NCI-H748 (cell line): ENCODE measurements at regions not wholly inside any gene's neighbourhood (a gene's known extent, or its start where the extent isn't known, plus 50 kb on each side); places are given as distances from the start of the nearest gene placed in this dataset.

Experiments used
- DNase-seq: peaks from one replicate; lab custom pipeline; 2025; ENCODE audit not compliant: unreplicated experiment; lab: John Stamatoyannopoulos, UW

- peak; percentile 82 for DNase-seq
Measured at GRCh38 chr2:42906557-42907411, 114.4 kb upstream of the HAAO start.

GRCh38 chr2:42906111-42906556, 113.8 kb upstream of the HAAO start:
- no peak for DNase-seq

- DNase-seq: no peak
Measured at GRCh38 chr2:42905341-42906110, 113.1 kb upstream of the HAAO start.

- DNase-seq: no peak
Measured at GRCh38 chr2:42904576-42904876, 112.1 kb upstream of the HAAO start.

GRCh38 chr2:42903821-42904575, 111.6 kb upstream of the HAAO start:
- DNase-seq: peak; percentile 95

GRCh38 chr2:42902939-42903709, 110.7 kb upstream of the HAAO start:
- no peak for DNase-seq

GRCh38 chr2:42901076-42901640, 108.8 kb upstream of the HAAO start:
- DNase-seq: no peak

- DNase-seq: no peak
Measured at GRCh38 chr2:42900289-42900891, 108.0 kb upstream of the HAAO start.

GRCh38 chr2:42897358-42897757, 105.0 kb upstream of the HAAO start:
- no peak for DNase-seq

GRCh38 chr2:42895791-42896135, 103.4 kb upstream of the HAAO start:
- DNase-seq: no peak

- DNase-seq: no peak
Measured at GRCh38 chr2:42895134-42895790, 102.9 kb upstream of the HAAO start.

- no peak for DNase-seq
Measured at GRCh38 chr2:42893047-42893758, 100.8 kb upstream of the HAAO start.

- DNase-seq: peak; percentile 5
Measured at GRCh38 chr2:42890791-42891355, 98.5 kb upstream of the HAAO start.

GRCh38 chr2:42888321-42889245, 96.2 kb upstream of the HAAO start:
- no peak for DNase-seq

GRCh38 chr2:42886921-42887320, 94.5 kb upstream of the HAAO start:
- no peak for DNase-seq

GRCh38 chr2:42882756-42883155, 90.4 kb upstream of the HAAO start:
- no peak for DNase-seq

- DNase-seq: no peak
Measured at GRCh38 chr2:42881732-42882131, 89.3 kb upstream of the HAAO start.
